ENCODE measurements at regions not wholly inside any gene's neighbourhood (a gene's known extent, or its start where the extent isn't known, plus 50 kb on each side); places are given as distances from the start of the nearest gene placed in this dataset.

DNA sequence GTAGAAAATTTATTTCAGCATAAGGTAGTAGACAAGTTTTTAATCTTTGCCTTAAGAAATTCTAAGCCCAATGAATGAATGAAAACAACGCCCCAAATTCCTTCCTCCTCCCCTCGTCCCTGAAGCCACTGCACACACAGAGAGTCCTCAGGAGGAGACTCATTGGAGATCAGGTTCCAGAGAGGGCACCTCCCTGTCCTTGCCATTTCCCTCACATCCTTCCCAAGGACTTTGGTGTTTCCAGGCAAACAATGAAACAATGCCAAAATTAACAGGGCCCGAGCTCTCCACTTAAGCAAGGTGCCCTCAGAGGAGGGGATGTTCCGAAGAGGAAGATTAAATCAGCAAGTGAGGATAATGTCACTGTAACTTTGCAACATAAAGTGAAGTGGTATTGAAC is 240.7 kb downstream of the DCDC2C start:
- no peak overlapping the region for H4K8ac ChIP-seq (ENCODE audit: low read depth, low read length)
- H3K4ac ChIP-seq (ENCODE audit: low read length), result no peak overlapping the region
- no peak overlapping the region for H2AFZ ChIP-seq (ENCODE audit: low read length)
- DNase-seq (ENCODE audit: low spot score), result no peak
- no peak overlapping the region for H3K14ac ChIP-seq (ENCODE audit: low read length)
- H3K4me2 ChIP-seq (ENCODE audit: insufficient read depth, low read length, poor library complexity, severe bottlenecking), result no peak overlapping the region
- no peak overlapping the region for H2BK12ac ChIP-seq (ENCODE audit: low read length)
- no peaks in the 10 kb centered on the region for H3K9me3 ChIP-seq (replicated peaks in 1 of 2; ENCODE audit: control insufficient read depth in 2 of 2, insufficient read depth in 1 of 2, low read depth in 1 of 2, low read length in 2 of 2)
- no peak overlapping the region for H4K91ac ChIP-seq (ENCODE audit: low read depth, low read length, poor library complexity)
- no peak overlapping the region for H2AK5ac ChIP-seq (ENCODE audit: low read depth, low read length)
- peaks cover 0 to 7% of the 10 kb centered on the region in 2 donors for H3K4me1 ChIP-seq (ENCODE audit: control insufficient read depth in 2 of 2, insufficient read depth in 1 of 2, low read depth in 1 of 2, low read length in 2 of 2)
- WGBS, 2 donors (ENCODE audit: extremely low coverage in 2 of 2, insufficient read length in 2 of 2, insufficient replicate concordance in 1 of 2), result no CpG with 5 or more reads among the region's 4 CpGs
- no peak overlapping the region for H3K9ac ChIP-seq (ENCODE audit: low read depth, low read length, poor library complexity)
- no peak overlapping the region for H3K23ac ChIP-seq (ENCODE audit: low read depth, low read length, poor library complexity)
- H3K36me3 ChIP-seq (replicated peaks in 1 of 2; ENCODE audit: control insufficient read depth in 2 of 2, insufficient read depth in 2 of 2, low read length in 2 of 2), result no peaks in the 10 kb centered on the region
- no peak overlapping the region for H2BK15ac ChIP-seq (ENCODE audit: low read length)
- no peaks in the 10 kb centered on the region for H3K79me1 ChIP-seq (ENCODE audit: low read depth, low read length)
- no peak overlapping the region for H3K4me3 ChIP-seq (ENCODE audit: low read length in 2 of 2)
- no peaks in the 10 kb centered on the region for H3K27me3 ChIP-seq (ENCODE audit: control insufficient read depth in 3 of 3, insufficient read depth in 3 of 3, low read depth in 1 of 3, low read length in 3 of 3)
- no peak overlapping the region for H3K27ac ChIP-seq (replicated peaks; ENCODE audit: low read length)
- no peak overlapping the region for H2BK120ac ChIP-seq (ENCODE audit: low read depth, low read length)
- no peak overlapping the region for H2BK5ac ChIP-seq (ENCODE audit: low read length)
- H3K18ac ChIP-seq (ENCODE audit: low read length), result no peak overlapping the region

- Histone ChIP-seq H3K79me1 (ENCODE audit: low read depth, low read length) (no peaks in the 10 kb centered on the region), H3K27me3 (ENCODE audit: control insufficient read depth in 3 of 3, insufficient read depth in 3 of 3, low read depth in 1 of 3, low read length in 3 of 3) (no peaks in the 10 kb centered on the region), H3K14ac (ENCODE audit: low read length) (no peak overlapping the region), H3K4me3 (ENCODE audit: low read length in 2 of 2) (no peak overlapping the region), H3K9ac (ENCODE audit: low read depth, low read length, poor library complexity) (no peak overlapping the region), H3K4me2 (ENCODE audit: insufficient read depth, low read length, poor library complexity, severe bottlenecking) (no peak overlapping the region), H3K18ac (ENCODE audit: low read length) (no peak overlapping the region), H3K9me3 (replicated peaks in 1 of 2; ENCODE audit: control insufficient read depth in 2 of 2, insufficient read depth in 1 of 2, low read depth in 1 of 2, low read length in 2 of 2) (no peaks in the 10 kb centered on the region), H3K36me3 (replicated peaks in 1 of 2; ENCODE audit: control insufficient read depth in 2 of 2, insufficient read depth in 2 of 2, low read length in 2 of 2) (no peaks in the 10 kb centered on the region), H2BK120ac (ENCODE audit: low read depth, low read length) (no peak overlapping the region), H3K23ac (ENCODE audit: low read depth, low read length, poor library complexity) (no peak overlapping the region), H2BK5ac (ENCODE audit: low read length) (no peak overlapping the region), H2AK5ac (ENCODE audit: low read depth, low read length) (no peak overlapping the region), H4K91ac (ENCODE audit: low read depth, low read length, poor library complexity) (no peak overlapping the region), H2BK15ac (ENCODE audit: low read length) (no peak overlapping the region), H4K8ac (ENCODE audit: low read depth, low read length) (no peak overlapping the region), H2AFZ (ENCODE audit: low read length) (no peak overlapping the region), H3K4ac (ENCODE audit: low read length) (no peak overlapping the region), H3K27ac (replicated peaks; ENCODE audit: low read length) (no peak overlapping the region), H3K4me1 (ENCODE audit: control insufficient read depth in 2 of 2, insufficient read depth in 1 of 2, low read depth in 1 of 2, low read length in 2 of 2) (peaks cover 0 to 7% of the 10 kb centered on the region in 2 donors), H2BK12ac (ENCODE audit: low read length) (no peak overlapping the region)
- DNase-seq (ENCODE audit: low spot score), result no peak
- whole genome bisulfite sequencing, 2 donors (ENCODE audit: extremely low coverage in 2 of 2, insufficient read length in 2 of 2, insufficient replicate concordance in 1 of 2), result no CpG with 5 or more reads among the region's 3 CpGs
Observed at GRCh38 chr2:3944841-3945240, 241.5 kb downstream of the DCDC2C start.

DNA sequence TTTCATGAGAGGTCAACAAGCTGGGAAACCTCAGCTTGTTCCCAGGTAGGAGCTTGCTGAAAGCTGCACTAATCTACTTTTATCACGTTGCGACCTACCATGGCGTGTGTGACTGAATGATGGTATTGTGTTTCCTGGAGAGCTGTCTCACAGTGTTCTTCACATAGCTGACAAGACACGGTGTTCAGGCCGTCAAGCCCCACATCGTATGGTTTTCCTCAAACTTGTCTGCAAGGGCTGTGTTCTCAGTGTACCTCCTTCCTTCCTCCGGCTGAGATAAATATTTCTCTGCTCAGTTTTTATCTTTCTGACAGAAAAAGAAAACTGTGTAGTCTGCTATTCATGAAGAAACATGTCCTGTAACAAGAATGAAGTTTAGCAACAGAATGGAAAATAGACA is 244.8 kb downstream of the DCDC2C start:
- H3K4ac ChIP-seq (ENCODE audit: low read length), result no peak overlapping the region
- H3K14ac ChIP-seq (ENCODE audit: low read length), result no peak overlapping the region
- no peak overlapping the region for H2AFZ ChIP-seq (ENCODE audit: low read length)
- H2BK12ac ChIP-seq (ENCODE audit: low read length), result no peak overlapping the region
- H2AK5ac ChIP-seq (ENCODE audit: low read depth, low read length), result no peak overlapping the region
- no peak overlapping the region for H2BK5ac ChIP-seq (ENCODE audit: low read length)
- H3K27me3 ChIP-seq (ENCODE audit: control insufficient read depth in 3 of 3, insufficient read depth in 3 of 3, low read depth in 1 of 3, low read length in 3 of 3), result no peaks in the 10 kb centered on the region
- H3K9ac ChIP-seq (ENCODE audit: low read depth, low read length, poor library complexity), result no peak overlapping the region
- H3K18ac ChIP-seq (ENCODE audit: low read length), result no peak overlapping the region
- H3K4me3 ChIP-seq (ENCODE audit: low read length in 2 of 2), result no peak overlapping the region
- no peaks in the 10 kb centered on the region for H3K79me1 ChIP-seq (ENCODE audit: low read depth, low read length)
- no peaks in the 10 kb centered on the region for H3K36me3 ChIP-seq (replicated peaks in 1 of 2; ENCODE audit: control insufficient read depth in 2 of 2, insufficient read depth in 2 of 2, low read length in 2 of 2)
- H3K27ac ChIP-seq (replicated peaks; ENCODE audit: low read length), result no peak overlapping the region
- WGBS, 2 donors (ENCODE audit: extremely low coverage in 2 of 2, insufficient read length in 2 of 2, insufficient replicate concordance in 1 of 2), result no CpG with 5 or more reads among the region's 7 CpGs
- H2BK15ac ChIP-seq (ENCODE audit: low read length), result no peak overlapping the region
- no peaks in the 10 kb centered on the region for H3K4me1 ChIP-seq (ENCODE audit: control insufficient read depth in 2 of 2, insufficient read depth in 1 of 2, low read depth in 1 of 2, low read length in 2 of 2)
- H3K4me2 ChIP-seq (ENCODE audit: insufficient read depth, low read length, poor library complexity, severe bottlenecking), result no peak overlapping the region
- no peak overlapping the region for H4K91ac ChIP-seq (ENCODE audit: low read depth, low read length, poor library complexity)
- no peak overlapping the region for H4K8ac ChIP-seq (ENCODE audit: low read depth, low read length)
- H3K9me3 ChIP-seq (replicated peaks in 1 of 2; ENCODE audit: control insufficient read depth in 2 of 2, insufficient read depth in 1 of 2, low read depth in 1 of 2, low read length in 2 of 2), result peaks cover 0 to 12% of the 10 kb centered on the region in 2 donors
- no peak overlapping the region for H3K23ac ChIP-seq (ENCODE audit: low read depth, low read length, poor library complexity)
- DNase-seq (ENCODE audit: low spot score), result no peak
- H2BK120ac ChIP-seq (ENCODE audit: low read depth, low read length), result no peak overlapping the region

GRCh38 chr2:3951131-3951954 is 248.0 kb downstream of the DCDC2C start:
- Histone ChIP-seq H3K27me3 (ENCODE audit: control insufficient read depth in 3 of 3, insufficient read depth in 3 of 3, low read depth in 1 of 3, low read length in 3 of 3) (no peaks in the 10 kb centered on the region), H2BK12ac (ENCODE audit: low read length) (peak overlapping the region; percentile 59), H3K18ac (ENCODE audit: low read length) (peak overlapping the region; percentile 74), H4K91ac (ENCODE audit: low read depth, low read length, poor library complexity) (no peak overlapping the region), H2AK5ac (ENCODE audit: low read depth, low read length) (peak overlapping the region; percentile 53), H3K27ac (replicated peaks; ENCODE audit: low read length) (no peak overlapping the region), H3K14ac (ENCODE audit: low read length) (peak overlapping the region; percentile 59), H2BK120ac (ENCODE audit: low read depth, low read length) (no peak overlapping the region), H3K36me3 (replicated peaks in 1 of 2; ENCODE audit: control insufficient read depth in 2 of 2, insufficient read depth in 2 of 2, low read length in 2 of 2) (no peaks in the 10 kb centered on the region), H3K9me3 (replicated peaks in 1 of 2; ENCODE audit: control insufficient read depth in 2 of 2, insufficient read depth in 1 of 2, low read depth in 1 of 2, low read length in 2 of 2) (peaks cover 0 to 12% of the 10 kb centered on the region in 2 donors), H3K4me3 (ENCODE audit: low read length in 2 of 2) (peak overlapping the region in 1 of 2 donors; percentile 43), H3K4me1 (ENCODE audit: control insufficient read depth in 2 of 2, insufficient read depth in 1 of 2, low read depth in 1 of 2, low read length in 2 of 2) (peaks cover 0 to 1% of the 10 kb centered on the region in 2 donors), H3K4me2 (ENCODE audit: insufficient read depth, low read length, poor library complexity, severe bottlenecking) (no peak overlapping the region), H2BK15ac (ENCODE audit: low read length) (no peak overlapping the region), H3K4ac (ENCODE audit: low read length) (no peak overlapping the region), H3K23ac (ENCODE audit: low read depth, low read length, poor library complexity) (peak overlapping the region; percentile 16), H4K8ac (ENCODE audit: low read depth, low read length) (no peak overlapping the region), H2BK5ac (ENCODE audit: low read length) (no peak overlapping the region), H3K9ac (ENCODE audit: low read depth, low read length, poor library complexity) (no peak overlapping the region), H3K79me1 (ENCODE audit: low read depth, low read length) (no peaks in the 10 kb centered on the region), H2AFZ (ENCODE audit: low read length) (no peak overlapping the region)
- no CpG with 5 or more reads among the region's 11 CpGs for WGBS, 2 donors (ENCODE audit: extremely low coverage in 2 of 2, insufficient read length in 2 of 2, insufficient replicate concordance in 1 of 2)
- no peak for DNase-seq (ENCODE audit: low spot score)
